B cell (primary cell): ENCODE measurements at regions not wholly inside any gene's neighbourhood (a gene's known extent, or its start where the extent isn't known, plus 50 kb on each side); places are given as distances from the start of the nearest gene placed in this dataset.

ENCODE experiments used
- ATAC-seq: fragments of 200-7000 bp; cut with Tn5 transposase; one replicate; pipeline ENCODE4 v1.10.0; 2021; ENCODE audit warnings: low read depth, mild to moderate bottlenecking, moderate number of reproducible peaks, moderate library complexity
- CTCF ChIA-PET: fragments of 350-600 bp; sonication (Branson Sonifier 250); formaldehyde crosslinking; loops from one replicate; lab custom pipeline; 2021; ENCODE audit warnings: antibody characterized with exemption, inconsistent platforms; lab: Charles Lee
- POLR2A ChIA-PET: fragments of 350-600 bp; sonication (Branson Sonifier 250); formaldehyde crosslinking; loops from one replicate; lab custom pipeline; 2021; ENCODE audit warnings: antibody characterized with exemption; lab: Charles Lee
- DNase-seq: peaks from one replicate; pipeline ENCODE4 v3.0.0; 2013
- H2AFZ ChIP-seq: 2 replicates; pipeline ENCODE4 v1.6.1; 2012; ENCODE audit warnings: mild to moderate bottlenecking, low read depth, low read length; ENCODE audit not compliant: insufficient read depth, poor library complexity, severe bottlenecking
- H3K27ac ChIP-seq, 2 donors: 1 replicate in 1 of 2; 2 replicates in 1 of 2; pipeline ENCODE4 v1.5.1; 2012 to 2013; ENCODE audit warnings: low read length in 2 of 2, mild to moderate bottlenecking in 2 of 2, moderate library complexity in 1 of 2
- H3K27me3 ChIP-seq, 4 experiments: fragments of 200-600 bp in 1 of 4; sonication (generic) in 1 of 4; replicated peaks in 1 of 4; 1 replicate in 2 of 4; 2 replicates in 2 of 4; pipeline versions ENCODE4 v1.6.1 to v1.7.0; 2013 to 2016; ENCODE audit warnings: low read length in 3 of 4, mild to moderate bottlenecking in 2 of 4, mixed read lengths in 1 of 4, moderate library complexity in 1 of 4; ENCODE audit not compliant: insufficient read depth in 4 of 4, control insufficient read depth in 3 of 4; ENCODE audit errors: control extremely low read depth in 1 of 4
- H3K36me3 ChIP-seq, 2 experiments: replicated peaks in 1 of 2; 1 replicate in 1 of 2; 2 replicates in 1 of 2; pipeline versions ENCODE4 v1.6.1 to v1.7.1; 2013; ENCODE audit warnings: low read length in 1 of 2; ENCODE audit not compliant: insufficient read depth in 2 of 2, control insufficient read depth in 1 of 2; ENCODE audit errors: control extremely low read depth in 1 of 2, extremely low read depth in 1 of 2
- H3K4me1 ChIP-seq, 2 donors: fragments of 200-600 bp in 1 of 2; sonication (generic) in 1 of 2; 1 replicate in 1 of 2; 2 replicates in 1 of 2; pipeline versions ENCODE4 v1.5.1 to v1.6.1; 2013 to 2017; ENCODE audit warnings: low read length in 2 of 2; ENCODE audit not compliant: control insufficient read depth in 2 of 2, insufficient read depth in 2 of 2
- H3K4me2 ChIP-seq: replicated peaks from 2 replicates; pipeline ENCODE3; 2012; ENCODE audit warnings: mild to moderate bottlenecking, low read depth, low read length; ENCODE audit not compliant: poor library complexity, severe bottlenecking
- H3K4me3 ChIP-seq, 5 experiments: fragments of 200-600 bp in 1 of 5; sonication (generic) in 1 of 5; 1 replicate in 3 of 5; 2 replicates in 2 of 5; pipeline versions ENCODE4 v1.5.1 to v1.7.0; 2011 to 2016; ENCODE audit warnings: low read length in 4 of 5, mild to moderate bottlenecking in 4 of 5, low read depth in 2 of 5, control low read depth in 1 of 5, moderate library complexity in 1 of 5; ENCODE audit not compliant: insufficient read depth in 1 of 5; ENCODE audit errors: control extremely low read depth in 1 of 5, extremely low read depth in 1 of 5
- H3K79me2 ChIP-seq: fragments of 200-600 bp; sonication (generic); one replicate; pipeline ENCODE4 v1.6.0; 2016; ENCODE audit warnings: low read length; ENCODE audit not compliant: control insufficient read depth, insufficient read depth
- H3K9ac ChIP-seq: fragments of 200-600 bp; sonication (generic); 2 replicates; pipeline ENCODE4 v1.6.1; 2017; ENCODE audit warnings: mild to moderate bottlenecking, low read length, moderate library complexity
- H3K9me3 ChIP-seq, 3 donors: one replicate each; pipeline versions ENCODE4 v1.6.1 to v1.7.1; 2013; ENCODE audit warnings: low read length in 2 of 3; ENCODE audit not compliant: control insufficient read depth in 2 of 3, insufficient read depth in 1 of 3; ENCODE audit errors: control extremely low read depth in 1 of 3
- H4K20me1 ChIP-seq: 2 replicates; pipeline ENCODE4 v1.6.0; 2012; ENCODE audit warnings: mild to moderate bottlenecking, low read length; ENCODE audit not compliant: insufficient read depth, control insufficient read depth, poor library complexity, severe bottlenecking
- H3K27ac Mint-ChIP-seq: one replicate; pipeline ENCODE4 v1.8.0; 2021; ENCODE audit warnings: mixed read lengths
- H3K27me3 Mint-ChIP-seq: one replicate; pipeline ENCODE4 v1.8.0; 2021; ENCODE audit warnings: mixed read lengths
- H3K4me1 Mint-ChIP-seq: one replicate; pipeline ENCODE4 v1.8.0; 2021; ENCODE audit warnings: mixed read lengths
- H3K4me3 Mint-ChIP-seq: one replicate; pipeline ENCODE4 v1.8.0; 2021; ENCODE audit warnings: mixed read lengths
- H3K9me3 Mint-ChIP-seq: one replicate; pipeline ENCODE4 v1.8.0; 2022; ENCODE audit warnings: mixed read lengths; ENCODE audit not compliant: insufficient read depth
- EZH2 ChIP-seq: IDR thresholded peaks from 2 replicates; pipeline ENCODE4 v1.6.1; 2012; ENCODE audit warnings: borderline replicate concordance, low read depth, mild to moderate bottlenecking, moderate library complexity, low read length; ENCODE audit not compliant: insufficient read depth, poor library complexity, severe bottlenecking
- WGBS: methylation state at CpG from one replicate; pipeline ENCODE4 v1.1.5; 2013; ENCODE audit warnings: missing lambda C conversion rate; ENCODE audit not compliant: insufficient coverage; 5-methylcytosine and 5-hydroxymethylcytosine counted together
- intact Hi-C: fragments of 100-400 bp; cut with micrococcal nuclease; formaldehyde crosslinking; loops from one replicate; pipeline ENCODE4 v1.10.0; 2022
- TF ChIP-seq, protein P1 (sequence below): fragments of 200-600 bp; IDR thresholded peaks from one replicate; pipeline ENCODE4 v1.8.0; 2022; ENCODE audit warnings: antibody characterized with exemption, mild to moderate bottlenecking

DNA sequence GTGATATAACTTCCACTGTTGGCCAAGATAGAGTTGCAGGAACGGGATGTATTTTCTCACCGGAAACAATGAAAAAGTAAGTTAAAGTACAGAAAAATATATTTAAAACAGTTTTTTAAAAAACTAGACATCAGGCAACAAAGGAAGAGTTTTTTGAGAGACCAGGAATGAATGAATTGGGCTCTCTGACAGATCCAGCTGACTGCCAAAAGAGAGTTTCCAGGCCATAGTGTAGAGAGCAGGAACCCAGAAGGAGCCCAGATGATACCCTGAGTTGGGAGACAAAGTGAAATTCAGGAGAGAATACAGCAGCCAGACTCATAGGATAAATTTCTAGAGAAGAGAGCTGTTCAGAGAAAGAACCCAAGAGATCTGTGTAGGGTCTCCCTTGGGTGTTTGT, 362.6 kb upstream of the SMIM21 start:
- no peak overlapping the region for H3K27ac ChIP-seq
- no peaks in the 10 kb centered on the region for H3K36me3 ChIP-seq
- H4K20me1 ChIP-seq, result no peaks in the 10 kb centered on the region
- no peak overlapping the region for H3K9ac ChIP-seq
- intact Hi-C loops, result no loop called here
- Mint-ChIP-seq H3K9me3 (peaks cover 5% of the 10 kb centered on the region), H3K27me3 (no peaks in the 10 kb centered on the region), H3K27ac (no peak overlapping the region), H3K4me3 (no peak overlapping the region), H3K4me1 (no peaks in the 10 kb centered on the region)
- no CpG with 5 or more reads among the region's 2 CpGs for WGBS
- H3K79me2 ChIP-seq, result no peaks in the 10 kb centered on the region
- ATAC-seq, result no peak
- H3K27me3 ChIP-seq, result no peaks in the 10 kb centered on the region
- H3K4me3 ChIP-seq, result no peak overlapping the region
- no peak for DNase-seq
- CTCF ChIA-PET, result no interaction called here
- POLR2A ChIA-PET, result no interaction called here
- H3K9me3 ChIP-seq, result no peaks in the 10 kb centered on the region
- TF ChIP-seq EZH2, result no peak
- TF ChIP-seq, protein P1, sequence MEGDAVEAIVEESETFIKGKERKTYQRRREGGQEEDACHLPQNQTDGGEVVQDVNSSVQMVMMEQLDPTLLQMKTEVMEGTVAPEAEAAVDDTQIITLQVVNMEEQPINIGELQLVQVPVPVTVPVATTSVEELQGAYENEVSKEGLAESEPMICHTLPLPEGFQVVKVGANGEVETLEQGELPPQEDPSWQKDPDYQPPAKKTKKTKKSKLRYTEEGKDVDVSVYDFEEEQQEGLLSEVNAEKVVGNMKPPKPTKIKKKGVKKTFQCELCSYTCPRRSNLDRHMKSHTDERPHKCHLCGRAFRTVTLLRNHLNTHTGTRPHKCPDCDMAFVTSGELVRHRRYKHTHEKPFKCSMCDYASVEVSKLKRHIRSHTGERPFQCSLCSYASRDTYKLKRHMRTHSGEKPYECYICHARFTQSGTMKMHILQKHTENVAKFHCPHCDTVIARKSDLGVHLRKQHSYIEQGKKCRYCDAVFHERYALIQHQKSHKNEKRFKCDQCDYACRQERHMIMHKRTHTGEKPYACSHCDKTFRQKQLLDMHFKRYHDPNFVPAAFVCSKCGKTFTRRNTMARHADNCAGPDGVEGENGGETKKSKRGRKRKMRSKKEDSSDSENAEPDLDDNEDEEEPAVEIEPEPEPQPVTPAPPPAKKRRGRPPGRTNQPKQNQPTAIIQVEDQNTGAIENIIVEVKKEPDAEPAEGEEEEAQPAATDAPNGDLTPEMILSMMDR, result no peak
- no peak overlapping the region for H2AFZ ChIP-seq
- H3K4me2 ChIP-seq, result no peak overlapping the region
- no peaks in the 10 kb centered on the region for H3K4me1 ChIP-seq

DNA sequence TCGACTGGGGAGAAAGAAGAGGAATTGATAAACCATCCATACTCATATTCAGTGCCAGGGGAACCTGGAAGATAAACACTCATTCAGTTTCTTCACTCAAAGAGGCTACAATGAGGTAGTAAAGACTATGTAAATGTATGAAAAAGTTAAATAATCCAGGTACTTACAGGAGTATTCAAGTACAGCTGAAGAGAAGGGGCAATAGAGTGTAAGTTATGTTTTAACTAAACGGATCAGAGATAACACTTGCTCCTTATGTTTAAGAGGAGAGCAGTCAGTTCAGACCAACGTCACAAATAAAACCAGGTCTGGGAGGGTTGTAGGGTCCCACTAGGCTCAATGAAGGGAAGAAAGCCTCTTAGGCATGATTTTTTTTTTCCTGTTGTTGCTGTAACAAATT, 358.3 kb upstream of the SMIM21 start:
- H3K4me3 ChIP-seq, result no peak overlapping the region
- no peak overlapping the region for H3K4me3 Mint-ChIP-seq
- no peaks in the 10 kb centered on the region for H3K9me3 Mint-ChIP-seq
- ChIA-PET POLR2A (no interaction called here), CTCF (no interaction called here)
- DNase-seq (no peak), ATAC-seq (no peak)
- no peaks in the 10 kb centered on the region for H3K27me3 Mint-ChIP-seq
- no peak overlapping the region for H3K27ac Mint-ChIP-seq
- no peaks in the 10 kb centered on the region for H3K4me1 ChIP-seq
- intact Hi-C loops, result no loop called here
- no peaks in the 10 kb centered on the region for H3K27me3 ChIP-seq
- no peak overlapping the region for H3K9ac ChIP-seq
- 100% methylated on average over 1 of the region's 3 CpGs for WGBS
- H3K4me1 Mint-ChIP-seq, result no peaks in the 10 kb centered on the region
- peaks cover 0 to 5% (median 0%) of the 10 kb centered on the region in 3 donors for H3K9me3 ChIP-seq
- TF ChIP-seq, protein P1, result no peak
- TF ChIP-seq EZH2, result no peak
- H2AFZ ChIP-seq, result no peak overlapping the region
- no peaks in the 10 kb centered on the region for H3K79me2 ChIP-seq
- no peaks in the 10 kb centered on the region for H4K20me1 ChIP-seq
- H3K27ac ChIP-seq, result no peak overlapping the region
- no peaks in the 10 kb centered on the region for H3K36me3 ChIP-seq
- no peak overlapping the region for H3K4me2 ChIP-seq
